ENCODE measurements at regions not wholly inside any gene's neighbourhood (a gene's known extent, or its start where the extent isn't known, plus 50 kb on each side); places are given as distances from the start of the nearest gene placed in this dataset.

DNA sequence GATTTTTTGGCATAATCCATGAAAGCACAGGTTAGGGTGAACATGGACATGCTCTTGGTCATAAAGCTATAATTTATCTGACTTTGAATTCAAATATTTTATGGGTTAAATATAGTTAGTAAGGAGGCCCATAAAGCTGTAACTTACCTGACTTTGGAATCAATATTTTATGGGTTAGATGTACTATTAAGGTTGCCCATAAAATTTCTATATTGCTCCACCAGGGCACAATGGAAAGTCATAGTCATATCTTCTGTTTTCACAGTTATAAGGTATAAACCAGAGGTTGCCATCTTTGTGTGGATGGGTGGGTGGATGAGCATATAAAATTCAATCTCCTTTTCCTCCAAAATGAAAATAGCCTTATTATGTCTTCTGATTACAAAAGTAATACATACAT is 120.5 kb upstream of the ADAMTSL1 start:
- no peak for DNase-seq

DNA sequence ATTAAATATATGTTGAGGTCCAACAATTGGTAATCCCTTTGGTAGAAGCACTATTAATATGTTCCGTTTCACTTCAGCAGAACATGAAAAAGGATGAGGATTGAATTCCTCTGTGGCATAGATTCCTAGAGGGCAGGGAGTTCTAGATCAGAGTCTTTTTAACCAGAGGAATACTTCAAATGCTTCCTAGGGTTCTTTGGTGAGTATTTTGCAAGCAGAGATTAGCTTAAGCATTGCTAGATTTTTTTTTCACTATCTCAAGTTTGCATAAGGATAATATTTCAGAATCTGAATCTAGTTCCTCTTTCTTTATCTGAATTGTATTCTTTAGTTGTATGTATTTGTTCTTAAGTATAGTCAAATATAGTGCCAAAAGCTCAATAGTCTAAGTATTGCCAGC is 116.6 kb upstream of the ADAMTSL1 start:
- DNase-seq, result no peak

DNA sequence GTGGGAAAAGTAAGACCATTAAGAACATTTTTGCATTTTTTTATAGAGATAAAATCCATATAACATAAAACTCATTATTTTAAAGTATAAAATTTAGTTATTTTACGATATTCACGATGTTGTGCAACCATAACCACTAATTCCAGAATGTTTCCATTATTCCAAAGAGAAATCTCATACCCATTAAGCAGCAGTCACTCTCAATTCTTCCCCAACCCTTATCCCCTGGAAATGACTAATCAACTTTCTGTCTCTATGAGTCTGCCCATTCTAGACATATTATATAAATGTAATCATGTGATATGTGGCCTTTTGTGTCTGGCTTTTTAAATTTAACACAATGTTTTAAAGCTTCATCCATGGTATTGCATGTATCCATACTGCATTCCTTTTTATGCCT is 115.6 kb upstream of the ADAMTSL1 start:
- no peak for DNase-seq

DNA sequence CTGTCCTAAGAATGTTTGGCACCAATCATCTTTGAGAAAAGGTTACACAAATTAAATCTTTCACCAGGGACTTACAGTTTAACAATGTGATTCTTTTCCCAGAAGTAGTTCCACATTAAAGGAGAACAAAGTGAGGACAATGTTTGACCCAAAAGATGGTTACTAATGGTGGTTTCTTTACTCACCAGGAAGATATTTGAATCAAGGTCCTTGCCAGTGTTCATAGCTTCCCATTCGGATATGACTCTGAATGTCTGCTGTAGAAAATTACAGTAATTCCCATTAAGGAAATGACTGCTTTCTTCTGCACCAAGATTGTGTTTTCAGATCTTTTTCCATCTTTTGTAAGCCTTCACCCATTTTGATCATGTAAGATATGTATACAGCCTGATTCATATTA is 114.6 kb upstream of the ADAMTSL1 start:
- no peak for DNase-seq

DNA sequence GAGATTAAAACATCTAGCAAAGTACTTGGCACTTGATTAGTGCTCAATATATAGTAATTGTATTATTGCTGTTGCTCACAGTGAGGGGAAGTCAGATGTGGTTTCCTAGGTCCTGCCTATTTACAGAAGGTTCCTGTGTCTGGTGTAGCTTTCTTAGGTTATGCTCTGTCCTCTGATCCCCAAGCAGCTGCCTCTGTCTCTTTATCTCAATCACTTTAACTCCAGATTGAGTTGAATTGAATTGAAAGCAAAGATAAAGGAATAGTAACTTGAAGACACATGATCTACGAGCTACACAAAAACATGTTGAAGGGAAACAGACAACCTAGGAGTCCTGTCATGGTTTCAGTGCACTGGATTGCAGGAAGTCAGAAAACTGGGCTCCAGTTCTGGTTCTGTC is 113.9 kb upstream of the ADAMTSL1 start:
- DNase-seq, result no peak

GRCh38 chr9:18361646-18362045 is 112.3 kb upstream of the ADAMTSL1 start:
- no peak for DNase-seq

DNA sequence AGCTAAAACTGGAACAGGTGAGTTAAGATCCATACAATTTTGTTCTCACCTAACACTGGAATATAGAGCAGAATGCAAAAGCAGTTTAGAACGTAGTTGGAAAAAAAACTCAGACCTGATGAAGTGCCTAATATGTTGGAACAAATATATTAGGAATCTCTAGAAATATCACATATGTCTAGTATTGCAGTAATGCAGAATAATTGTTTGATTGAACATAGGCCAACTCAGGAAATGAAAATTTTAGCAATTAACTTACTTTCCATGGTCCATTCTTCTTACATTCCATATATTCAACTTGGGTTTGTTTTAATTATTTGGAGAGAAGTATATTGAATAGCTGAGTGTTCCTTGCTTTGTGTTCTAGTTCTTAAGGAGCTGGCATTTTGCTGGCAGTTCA is 111.8 kb upstream of the ADAMTSL1 start:
- DNase-seq, result no peak

- DNase-seq, result no peak
These were observed 110.9 kb upstream of the ADAMTSL1 start for GRCh38 chr9:18362901-18363685.

- DNase-seq, result no peak
These were observed 108.3 kb upstream of the ADAMTSL1 start for GRCh38 chr9:18365651-18366050.

GRCh38 chr9:18366184-18366583 is 107.8 kb upstream of the ADAMTSL1 start:
- no peak for DNase-seq

DNA sequence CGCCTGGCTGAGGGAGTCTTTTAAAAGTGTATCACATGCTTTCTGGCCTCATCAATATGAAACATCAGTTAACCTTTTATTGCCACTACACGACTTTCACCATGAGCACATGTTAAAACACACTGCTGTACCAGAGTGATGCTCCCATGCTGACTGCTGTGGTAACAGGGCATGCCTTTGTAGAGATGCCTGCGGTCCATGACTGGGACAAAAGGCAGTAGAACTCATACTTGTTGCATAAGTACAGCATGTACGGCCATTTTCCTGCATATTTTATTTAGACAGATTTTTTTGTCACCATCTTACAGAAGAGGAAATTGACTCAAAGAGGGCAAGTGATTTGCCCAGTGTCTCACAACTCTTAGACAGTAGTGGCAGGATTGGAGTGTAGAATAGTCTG is 105.7 kb upstream of the ADAMTSL1 start:
- DNase-seq, result no peak

- no peak for DNase-seq
These were observed 102.8 kb upstream of the ADAMTSL1 start for GRCh38 chr9:18371141-18371540.

DNA sequence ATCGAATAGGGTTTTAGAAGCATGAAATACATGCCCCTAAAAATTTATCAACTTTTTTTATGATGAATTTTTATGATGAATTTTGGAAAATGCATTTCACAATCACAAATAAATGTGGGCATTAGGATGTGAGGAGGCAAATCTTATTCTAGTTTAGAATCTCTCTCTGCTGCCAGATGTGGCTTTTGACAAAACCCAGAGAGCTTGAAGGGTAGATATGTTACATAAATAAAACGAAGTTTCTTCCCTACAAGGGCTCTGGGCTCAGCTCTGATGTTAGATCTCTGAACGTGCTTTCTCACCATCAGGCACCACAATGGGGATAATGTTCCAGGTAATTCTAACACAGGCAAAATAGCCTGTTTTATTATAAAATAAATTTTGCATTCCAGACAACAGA is 102.3 kb upstream of the ADAMTSL1 start:
- no peak for DNase-seq

GRCh38 chr9:18379073-18379811 is 94.7 kb upstream of the ADAMTSL1 start:
- DNase-seq, result no peak

DNA sequence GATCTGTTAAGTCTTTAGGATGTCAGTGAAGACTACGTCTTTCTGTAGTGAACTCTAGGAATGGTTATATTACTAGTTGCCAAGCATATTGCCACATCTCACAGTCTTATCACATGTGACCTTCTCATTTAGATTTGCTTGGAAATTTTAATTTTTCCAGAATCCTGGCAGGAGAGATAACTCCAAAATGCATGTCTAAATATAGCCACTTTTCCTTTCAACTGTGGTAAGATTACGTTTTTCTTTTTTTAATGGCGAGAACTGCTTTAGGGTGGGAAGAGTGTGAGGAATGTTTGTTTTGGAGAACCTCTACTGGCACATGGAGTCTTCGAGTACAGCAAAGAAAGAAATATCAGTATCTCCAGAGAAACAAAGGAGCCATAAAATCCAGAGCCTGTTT is 91.7 kb upstream of the ADAMTSL1 start:
- no peak for DNase-seq

GRCh38 chr9:18384066-18384465 is 89.9 kb upstream of the ADAMTSL1 start:
- DNase-seq, result no peak

GRCh38 chr9:18385696-18386490 is 88.1 kb upstream of the ADAMTSL1 start:
- DNase-seq, result no peak

DNA sequence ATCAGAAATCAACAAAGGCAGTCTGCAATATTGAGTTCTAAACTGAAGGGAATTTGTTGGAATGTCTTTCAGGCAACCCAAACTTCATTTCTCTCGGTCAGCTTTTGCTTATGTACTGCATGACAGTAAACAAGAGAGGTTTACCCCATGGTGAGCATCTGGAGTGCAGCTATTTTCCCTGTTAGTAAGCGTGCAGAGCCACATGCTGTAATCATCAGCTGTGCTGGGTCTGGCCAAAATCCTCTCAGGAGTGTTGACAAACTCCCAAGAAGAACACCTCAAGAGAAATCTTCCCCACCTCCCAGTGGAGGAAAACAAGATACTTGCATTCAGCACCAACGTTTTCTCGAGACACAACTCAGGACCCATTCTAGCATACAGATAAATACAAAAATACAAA is 83.6 kb upstream of the ADAMTSL1 start:
- DNase-seq, result no peak

GRCh38 chr9:18393340-18394130 is 80.4 kb upstream of the ADAMTSL1 start:
- DNase-seq, result no peak

- no peak for DNase-seq
These were observed 79.1 kb upstream of the ADAMTSL1 start for GRCh38 chr9:18394847-18395351.

GRCh38 chr9:18396102-18396728 is 77.7 kb upstream of the ADAMTSL1 start:
- no peak for DNase-seq

GRCh38 chr9:18397076-18397475 is 76.9 kb upstream of the ADAMTSL1 start:
- no peak for DNase-seq

Measured in CD4-positive, alpha-beta T cell treated with Interleukin-4 for 4 hours (primary cell).